PC-3 (cell line): ENCODE measurements at regions not wholly inside any gene's neighbourhood (a gene's known extent, or its start where the extent isn't known, plus 50 kb on each side); places are given as distances from the start of the nearest gene placed in this dataset.

Experiments used
- ATAC-seq: fragments of 200-7000 bp; cut with Tn5 transposase; 2 replicates; pipeline ENCODE4 v1.9.1; 2020; ENCODE audit warnings: mild to moderate bottlenecking, moderate library complexity
- BruUV-seq: library from RNA; stranded (reverse); fragments of 400-500 nt; replicated peaks from 2 replicates; lab custom pipeline; 2021; lab: Mats Ljungman, UMichigan
- CTCF ChIA-PET: fragments of 300-600 bp; sonication (Branson Sonifier 250); formaldehyde crosslinking; loops from one replicate; lab custom pipeline; 2022; ENCODE audit warnings: antibody characterized with exemption; lab: Charles Lee
- POLR2A ChIA-PET: fragments of 300-600 bp; sonication (Branson Sonifier 250); formaldehyde crosslinking; loops from one replicate; lab custom pipeline; 2022; ENCODE audit warnings: antibody characterized with exemption; ENCODE audit not compliant: unreplicated experiment; lab: Charles Lee
- DNase-seq: peaks from one replicate; pipeline ENCODE4 v3.0.0-alpha.2; 2015
- H2AFZ ChIP-seq: fragments of 300-600 bp; sonication (generic); 2 replicates; pipeline ENCODE4 v1.6.0; 2016; ENCODE audit warnings: antibody characterized with exemption, low read length
- H3F3A ChIP-seq: fragments of 300-600 bp; sonication (generic); one replicate; pipeline ENCODE4 v1.6.0; 2017; ENCODE audit warnings: antibody characterized with exemption, low read length, control low read depth, mild to moderate bottlenecking; ENCODE audit not compliant: unreplicated experiment
- H3K27ac ChIP-seq: fragments of 300-600 bp; sonication (generic); 2 replicates; pipeline ENCODE4 v1.5.1; 2016; ENCODE audit warnings: mild to moderate bottlenecking, low read length
- H3K27me3 ChIP-seq: fragments of 300-600 bp; sonication (generic); 2 replicates; pipeline ENCODE4 v1.6.1; 2016; ENCODE audit warnings: low read length, mixed read lengths
- H3K36me3 ChIP-seq: fragments of 300-600 bp; sonication (generic); 2 replicates; pipeline ENCODE4 v1.6.1; 2016; ENCODE audit warnings: low read depth, mixed run types, low read length, mixed read lengths
- H3K4me1 ChIP-seq: fragments of 300-600 bp; sonication (generic); 2 replicates; pipeline ENCODE4 v1.5.1; 2016; ENCODE audit warnings: low read length; ENCODE audit not compliant: insufficient read depth
- H3K4me2 ChIP-seq: fragments of 300-600 bp; sonication (generic); 2 replicates; pipeline ENCODE4 v1.6.0; 2016; ENCODE audit warnings: low read length
- H3K4me3 ChIP-seq: fragments of 300-600 bp; sonication (generic); 2 replicates; pipeline ENCODE4 v1.5.1; 2016; ENCODE audit warnings: mild to moderate bottlenecking, low read length, mixed read lengths
- H3K79me2 ChIP-seq: fragments of 300-600 bp; sonication (generic); 2 replicates; pipeline ENCODE4 v1.6.1; 2017; ENCODE audit warnings: low read length, mixed read lengths
- H3K9ac ChIP-seq: fragments of 300-600 bp; sonication (generic); 2 replicates; pipeline ENCODE4 v1.6.0; 2016; ENCODE audit warnings: mild to moderate bottlenecking, low read length
- H3K9me2 ChIP-seq: fragments of 300-600 bp; sonication (generic); replicated peaks from 2 replicates; pipeline ENCODE4 v1.6.1; 2016; ENCODE audit warnings: mixed run types, low read length, mixed read lengths
- H3K9me3 ChIP-seq: fragments of 300-600 bp; sonication (generic); 2 replicates; pipeline ENCODE4 v1.6.1; 2016; ENCODE audit warnings: low read length, mixed read lengths
- H4K20me1 ChIP-seq: fragments of 300-600 bp; sonication (generic); 2 replicates; pipeline ENCODE4 v1.6.1; 2016; ENCODE audit warnings: low read length, mixed read lengths
- CTCF ChIP-seq: fragments of 300-600 bp; sonication (generic); conservative IDR thresholded peaks from 2 replicates; pipeline ENCODE4 v1.5.1; 2017; ENCODE audit warnings: antibody characterized with exemption, low read depth, mild to moderate bottlenecking, low read length
- EZH2 ChIP-seq: fragments of 300-600 bp; sonication (generic); IDR thresholded peaks from one replicate; pipeline ENCODE4 v1.6.1; 2017; ENCODE audit warnings: antibody characterized with exemption, mild to moderate bottlenecking, low read length; ENCODE audit not compliant: unreplicated experiment
- EZH2phosphoT487 ChIP-seq: fragments of 300-600 bp; sonication (generic); IDR thresholded peaks from 2 replicates; pipeline ENCODE4 v1.6.1; 2018; ENCODE audit warnings: mild to moderate bottlenecking, antibody characterized with exemption, low read length, borderline replicate concordance
- intact Hi-C: fragments of 100-400 bp; cut with micrococcal nuclease; formaldehyde crosslinking; loops from 2 replicates; pipeline ENCODE4 v1.9.0; 2023

- Histone ChIP-seq H3K27ac (no peak overlapping the region), H3K4me3 (no peak overlapping the region), H4K20me1 (no peaks in the 10 kb centered on the region), H3K4me2 (no peak overlapping the region), H3K36me3 (no peaks in the 10 kb centered on the region), H3K79me2 (no peaks in the 10 kb centered on the region), H3K9ac (no peak overlapping the region), H2AFZ (no peak overlapping the region), H3K27me3 (no peaks in the 10 kb centered on the region), H3K4me1 (no peaks in the 10 kb centered on the region), H3K9me2 (no peaks in the 10 kb centered on the region), H3K9me3 (no peaks in the 10 kb centered on the region; the same call in 1 of the 2 replicates), H3F3A (no peaks in the 10 kb centered on the region)
- TF ChIP-seq CTCF, result no peak
- TF ChIP-seq EZH2phosphoT487, result no peak
- TF ChIP-seq EZH2, result no peak
- POLR2A ChIA-PET, result no interaction called here
- no TSS peak for BruUV-seq
- CTCF ChIA-PET, result no interaction called here
- no peak for ATAC-seq
- no peak for DNase-seq
- intact Hi-C loops, result no loop called here
Measured at GRCh38 chr17:22671110-22671509, 978.8 kb downstream of the KCNJ18 start.

- Histone ChIP-seq H4K20me1 (no peaks in the 10 kb centered on the region), H3K4me2 (no peak overlapping the region), H3F3A (no peaks in the 10 kb centered on the region), H3K79me2 (no peaks in the 10 kb centered on the region), H3K9me2 (no peaks in the 10 kb centered on the region), H3K4me1 (no peaks in the 10 kb centered on the region), H3K27me3 (no peaks in the 10 kb centered on the region), H3K27ac (no peak overlapping the region), H3K36me3 (no peaks in the 10 kb centered on the region), H3K9me3 (peaks cover 14% of the 10 kb centered on the region; the same call in 1 of the 2 replicates), H2AFZ (no peak overlapping the region), H3K4me3 (no peak overlapping the region), H3K9ac (no peak overlapping the region)
- BruUV-seq, result no TSS peak
- TF ChIP-seq CTCF (no peak), EZH2 (no peak), EZH2phosphoT487 (no peak)
- CTCF ChIA-PET, result no interaction called here
- DNase-seq (no peak), ATAC-seq (no peak)
- POLR2A ChIA-PET, result no interaction called here
- intact Hi-C loops, result no loop called here
Measured at GRCh38 chr17:22692066-22692805, 999.9 kb downstream of the KCNJ18 start.

GRCh38 chr17:22692806-22693171, 1000.5 kb downstream of the KCNJ18 start:
- Histone ChIP-seq H3K79me2 (no peaks in the 10 kb centered on the region), H3K27me3 (no peaks in the 10 kb centered on the region), H2AFZ (no peak overlapping the region), H3K9ac (no peak overlapping the region), H3K36me3 (no peaks in the 10 kb centered on the region), H3K9me3 (peaks cover 15% of the 10 kb centered on the region), H4K20me1 (no peaks in the 10 kb centered on the region), H3K4me1 (no peaks in the 10 kb centered on the region), H3F3A (no peaks in the 10 kb centered on the region), H3K4me2 (no peak overlapping the region), H3K27ac (no peak overlapping the region), H3K4me3 (no peak overlapping the region), H3K9me2 (no peaks in the 10 kb centered on the region)
- DNase-seq (no peak), ATAC-seq (no peak)
- no TSS peak for BruUV-seq
- intact Hi-C loops, result no loop called here
- POLR2A ChIA-PET, result no interaction called here
- TF ChIP-seq EZH2phosphoT487, result no peak
- no peak for TF ChIP-seq EZH2
- no peak for TF ChIP-seq CTCF
- CTCF ChIA-PET, result no interaction called here
